ENCODE measurements at regions not wholly inside any gene's neighbourhood (a gene's known extent, or its start where the extent isn't known, plus 50 kb on each side); places are given as distances from the start of the nearest gene placed in this dataset.
"Not testable (repeated sequence)": the region's sequence is repeated elsewhere in the genome, so short reads cannot be mapped to it uniquely, and the experiment has no call there.

- no peak for DNase-seq (ENCODE audit: low spot score)
- in situ Hi-C loops (cut with MboI; ENCODE audit: low sequenced_read_pairs, unreplicated experiment) = no loop called here
- TF ChIP-seq CTCF (IDR thresholded peaks at IDR 0.05; ENCODE audit: borderline replicate concordance, control extremely low read depth, extremely low read depth, insufficient read depth, missing control alignments) = no peak
Measured at GRCh38 chrY:7656596-7656995, 745.0 kb upstream of the AMELY start.

GRCh38 chrY:7654985-7655384 is 743.4 kb upstream of the AMELY start:
- in situ Hi-C loops (cut with MboI; ENCODE audit: low sequenced_read_pairs, unreplicated experiment) = no loop called here
- no peak for TF ChIP-seq CTCF (IDR thresholded peaks at IDR 0.05; ENCODE audit: borderline replicate concordance, control extremely low read depth, extremely low read depth, insufficient read depth, missing control alignments)
- no peak for DNase-seq (ENCODE audit: low spot score)

GRCh38 chrY:7649866-7650265 is 738.3 kb upstream of the AMELY start:
- in situ Hi-C loops (cut with MboI; ENCODE audit: low sequenced_read_pairs, unreplicated experiment); DNase-seq (ENCODE audit: low spot score): not testable (repeated sequence)

Measured in GM13976 (cell line).